Caki2 (cell line): ENCODE measurements at regions not wholly inside any gene's neighbourhood (a gene's known extent, or its start where the extent isn't known, plus 50 kb on each side); places are given as distances from the start of the nearest gene placed in this dataset.
"Not testable (repeated sequence)": the region's sequence is repeated elsewhere in the genome, so short reads cannot be mapped to it uniquely, and the experiment has no call there.

Experiments used
- DNase-seq: peaks from one replicate; pipeline ENCODE4 v3.0.0-alpha.2; 2015; ENCODE audit warnings: low read depth
- in situ Hi-C: cut with HindIII; loops from 2 replicates; pipeline ENCODE4 v1.10.0; 2016; ENCODE audit warnings: low sequenced_read_pairs, low pct_unique_long_range_greater_than_20kb, mixed read lengths

DNA sequence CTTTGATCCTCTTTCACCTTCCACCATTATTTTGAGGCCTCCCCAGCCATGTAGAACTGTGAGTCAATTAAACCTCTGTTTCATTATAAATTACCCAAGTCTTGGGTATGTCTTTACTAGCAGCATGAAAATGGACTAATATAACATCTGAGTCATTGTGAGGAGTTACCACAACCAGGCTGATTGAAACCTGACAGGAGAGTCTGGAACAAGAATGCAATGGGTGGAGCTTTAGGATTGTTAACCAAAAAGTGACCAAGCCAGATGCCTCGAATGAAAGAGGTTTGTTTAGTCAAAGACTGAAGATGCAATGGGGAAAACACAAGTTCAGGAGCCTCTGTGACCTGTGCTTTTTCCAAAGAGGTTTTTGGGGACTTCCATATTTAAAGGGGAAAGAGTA, 659.0 kb downstream of the SLITRK6 start:
- DNase-seq = no peak
- in situ Hi-C loops = no loop called here

- no peak for DNase-seq
- in situ Hi-C loops = no loop called here
These were observed 661.7 kb downstream of the SLITRK6 start for GRCh38 chr13:85137516-85137915.

- in situ Hi-C loops = no loop called here
- DNase-seq = no peak
These were observed 666.2 kb downstream of the SLITRK6 start for GRCh38 chr13:85132986-85133385.

DNA sequence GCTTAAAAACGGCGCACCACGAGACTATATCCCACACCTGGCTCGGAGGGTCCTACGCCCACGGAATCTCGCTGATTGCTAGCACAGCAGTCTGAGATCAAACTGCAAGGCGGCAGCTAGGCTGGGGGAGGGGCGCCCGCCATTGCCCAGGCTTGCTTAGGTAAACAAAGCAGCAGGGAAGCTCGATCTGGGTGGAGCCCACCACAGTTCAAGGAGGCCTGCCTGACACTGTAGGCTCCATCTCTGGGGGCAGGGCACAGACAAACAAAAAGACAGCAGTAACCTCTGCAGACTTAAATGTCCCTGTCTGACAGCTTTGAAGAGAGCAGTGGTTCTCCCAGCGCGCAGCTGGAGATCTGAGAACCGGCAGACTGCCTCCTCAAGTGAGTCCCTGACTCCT, 675.7 kb downstream of the SLITRK6 start:
- in situ Hi-C loops, DNase-seq: not testable (repeated sequence)

DNA sequence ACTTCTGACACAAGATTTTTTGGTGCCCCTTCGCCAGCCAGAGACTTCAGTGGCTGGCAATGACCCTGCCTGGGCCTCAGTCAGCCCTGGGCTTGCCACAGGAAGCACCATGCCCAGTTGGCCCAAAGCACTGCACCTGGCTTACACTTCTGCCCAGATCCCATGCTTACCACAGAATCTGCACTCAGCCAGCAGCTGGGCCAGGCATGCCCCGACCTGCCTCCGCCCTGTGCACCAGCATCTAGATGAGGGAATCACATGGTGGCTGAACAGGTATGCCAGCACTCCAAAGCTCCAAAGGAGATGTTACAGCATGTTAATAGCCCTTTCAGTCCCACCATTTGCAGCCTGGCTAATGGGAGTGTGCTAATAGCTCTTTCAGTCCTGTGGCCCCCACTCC, 690.9 kb downstream of the SLITRK6 start:
- no peak for DNase-seq
- in situ Hi-C loops = no loop called here

- DNase-seq = no peak
- in situ Hi-C loops = no loop called here
These were observed 700.0 kb downstream of the SLITRK6 start for GRCh38 chr13:85099245-85099644.

- in situ Hi-C loops = no loop called here
- DNase-seq = no peak
These were observed 703.6 kb downstream of the SLITRK6 start for GRCh38 chr13:85095418-85096272.

GRCh38 chr13:85093808-85094207, 705.4 kb downstream of the SLITRK6 start:
- no peak for DNase-seq
- in situ Hi-C loops = no loop called here

GRCh38 chr13:85091631-85092234, 707.5 kb downstream of the SLITRK6 start:
- DNase-seq = no peak
- in situ Hi-C loops = no loop called here

DNA sequence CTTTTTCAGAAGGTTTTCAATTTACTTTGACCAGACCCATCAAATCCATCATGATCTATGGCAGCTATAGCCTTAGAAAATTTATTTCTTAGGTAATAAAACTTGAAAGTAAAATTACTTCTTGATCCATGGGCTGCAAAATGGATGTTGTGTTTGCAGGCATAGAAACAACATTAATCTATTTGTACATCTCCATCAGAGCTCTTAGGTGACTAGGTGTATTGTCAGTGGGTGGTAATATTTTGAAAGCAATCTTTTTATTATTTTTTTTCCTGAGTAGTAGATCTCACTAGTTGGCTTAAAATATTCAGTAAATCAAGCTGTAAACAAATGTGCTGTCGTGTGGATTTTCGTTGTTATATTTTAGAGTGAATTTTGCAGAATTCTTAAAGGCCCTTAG, 710.0 kb downstream of the SLITRK6 start:
- in situ Hi-C loops = no loop called here

DNA sequence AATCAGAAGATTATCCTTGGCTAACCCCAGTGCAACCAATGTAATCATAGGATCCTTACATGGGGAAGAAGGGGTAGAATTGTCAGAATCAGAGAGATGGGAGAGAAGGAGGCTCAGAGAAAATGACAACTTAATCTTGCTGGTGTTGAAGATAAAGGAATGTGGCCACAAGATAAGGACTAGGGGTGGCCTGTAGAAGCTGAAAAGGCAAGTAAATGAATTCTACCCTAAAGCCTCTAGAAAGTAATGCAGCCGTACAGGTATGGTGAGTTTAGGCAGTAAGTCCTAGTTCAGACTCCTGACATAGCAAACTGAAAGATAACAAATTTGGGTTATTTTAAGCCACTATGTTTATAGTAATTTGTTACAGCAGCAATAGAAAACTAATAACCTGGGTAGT, 718.5 kb downstream of the SLITRK6 start:
- in situ Hi-C loops = no loop called here

More for the DNA sequence above, 710.0 kb downstream of the SLITRK6 start:
- DNase-seq = no peak

DNA sequence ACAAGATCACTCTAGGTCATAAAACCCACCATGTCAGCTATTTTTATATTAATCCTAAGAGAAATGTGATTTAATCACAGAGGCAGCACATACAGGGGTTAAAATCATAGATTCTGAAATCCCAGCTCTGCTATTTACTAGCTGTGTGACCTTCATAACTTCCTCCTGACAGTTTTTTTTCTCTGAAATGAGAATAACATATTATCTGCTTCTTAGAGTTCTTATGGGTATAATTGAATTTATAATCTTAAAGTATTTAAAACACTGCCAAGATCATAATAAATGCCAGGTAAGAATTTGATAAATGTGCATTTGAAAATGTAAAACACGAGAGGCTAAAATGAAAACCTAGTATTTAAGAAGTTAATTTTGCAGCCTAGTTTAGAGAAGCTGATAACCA, 722.9 kb downstream of the SLITRK6 start:
- in situ Hi-C loops = no loop called here
- DNase-seq = no peak

More for the DNA sequence above, 718.5 kb downstream of the SLITRK6 start:
- no peak for DNase-seq

GRCh38 chr13:85074543-85075313, 724.5 kb downstream of the SLITRK6 start:
- in situ Hi-C loops = no loop called here
- no peak for DNase-seq

- no peak for DNase-seq
- in situ Hi-C loops = no loop called here
These were observed 731.0 kb downstream of the SLITRK6 start for GRCh38 chr13:85068231-85068630.

- in situ Hi-C loops = no loop called here
These were observed 759.0 kb downstream of the SLITRK6 start for GRCh38 chr13:85040215-85040614.

GRCh38 chr13:85031771-85032170, 767.4 kb downstream of the SLITRK6 start:
- DNase-seq = no peak
- in situ Hi-C loops = no loop called here

More at GRCh38 chr13:85040215-85040614, 759.0 kb downstream of the SLITRK6 start:
- DNase-seq = no peak

DNA sequence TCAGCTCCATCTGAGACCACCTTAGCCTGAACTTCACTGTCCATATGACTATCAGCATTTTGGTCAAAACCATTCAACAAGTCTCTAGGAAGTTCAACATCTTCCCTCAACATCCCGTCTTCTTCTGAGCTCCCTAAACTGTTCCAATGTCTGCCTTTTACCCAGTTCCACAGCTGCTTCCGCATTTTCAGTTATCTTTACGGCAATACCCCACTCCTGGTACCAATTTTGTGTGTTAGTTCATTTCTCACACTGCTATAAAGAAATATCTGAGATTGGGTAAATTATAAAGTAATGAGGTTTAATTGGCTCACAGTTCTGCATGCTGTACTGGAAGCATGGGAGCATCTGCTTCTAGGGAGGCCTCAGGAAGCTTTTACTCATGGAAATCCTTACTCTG, 771.2 kb downstream of the SLITRK6 start:
- in situ Hi-C loops = no loop called here
- DNase-seq = no peak

GRCh38 chr13:85019121-85019520, 780.1 kb downstream of the SLITRK6 start:
- in situ Hi-C loops = no loop called here
- no peak for DNase-seq

GRCh38 chr13:85013006-85013405, 786.2 kb downstream of the SLITRK6 start:
- DNase-seq = no peak

More at GRCh38 chr13:85013006-85013405, 786.2 kb downstream of the SLITRK6 start:
- in situ Hi-C loops = no loop called here
